SK-N-SH treated with all-trans-retinoic acid at 6 μM for 48 hours (cell line): ENCODE measurements at regions not wholly inside any gene's neighbourhood (a gene's known extent, or its start where the extent isn't known, plus 50 kb on each side); places are given as distances from the start of the nearest gene placed in this dataset.

Source experiments
- BACH2 ChIP-seq: fragments of 250-450 bp; sonication (Bioruptor Pico); IDR thresholded peaks from 2 replicates; pipeline ENCODE4 v1.9.0; 2021; ENCODE audit warnings: mild to moderate bottlenecking, borderline replicate concordance
- PATZ1 ChIP-seq: fragments of 250-450 bp; sonication (Bioruptor Pico); IDR thresholded peaks from 2 replicates; pipeline ENCODE4 v1.8.0; 2020; ENCODE audit warnings: mild to moderate bottlenecking, moderate library complexity, borderline replicate concordance
- ZFP30 ChIP-seq: fragments of 450-650 bp; formaldehyde crosslinking; IDR thresholded peaks from 2 replicates; pipeline ENCODE4 v1.5.0; 2022; ENCODE audit warnings: mild to moderate bottlenecking, moderate library complexity

- TF ChIP-seq ZFP30 (no peak), BACH2 (CRISPR knock-in tag) (no peak), PATZ1 (no peak)
Observed at GRCh38 chr2:7102826-7103225, 185.6 kb downstream of the RNF144A start.
